Lower leg skin (tissue), 3 donors: ENCODE measurements at regions not wholly inside any gene's neighbourhood (a gene's known extent, or its start where the extent isn't known, plus 50 kb on each side); places are given as distances from the start of the nearest gene placed in this dataset.

Source experiments
- CTCF ChIP-seq, 3 donors: fragments of 450-650 bp; IDR thresholded peaks; one replicate each; pipeline ENCODE4 v1.5.1; 2016; ENCODE audit warnings: antibody characterized with exemption in 3 of 3, mild to moderate bottlenecking in 3 of 3, moderate library complexity in 2 of 3
- POLR2A ChIP-seq, 2 donors: fragments of 450-650 bp; IDR thresholded peaks; one replicate each; pipeline ENCODE4 v1.6.1; 2016 to 2017; ENCODE audit warnings: antibody characterized with exemption in 2 of 2, mild to moderate bottlenecking in 1 of 2, moderate library complexity in 1 of 2

GRCh38 chr14:96746101-96746500, 51.1 kb upstream of the VRK1 start:
- no peak for TF ChIP-seq CTCF (IDR thresholded peaks at IDR 0.05)
- TF ChIP-seq POLR2A (IDR thresholded peaks at IDR 0.05), result no peak
